Loucy (cell line): ENCODE measurements at regions not wholly inside any gene's neighbourhood (a gene's known extent, or its start where the extent isn't known, plus 50 kb on each side); places are given as distances from the start of the nearest gene placed in this dataset.

Experiments
- H2AFZ ChIP-seq: fragments of 200-600 bp; sonication (generic); 2 replicates; pipeline ENCODE4 v1.6.0; 2016; ENCODE audit warnings: antibody characterized with exemption, mild to moderate bottlenecking, low read length, moderate library complexity
- H3F3A ChIP-seq: fragments of 200-600 bp; 2 replicates; pipeline ENCODE4 v1.6.0; 2016; ENCODE audit warnings: antibody characterized with exemption, low read depth, mild to moderate bottlenecking
- H3K27me3 ChIP-seq: fragments of 200-600 bp; sonication (generic); 2 replicates; pipeline ENCODE4 v1.6.1; 2014; ENCODE audit warnings: low read length, mild to moderate bottlenecking; ENCODE audit not compliant: insufficient read depth, poor library complexity, severe bottlenecking
- H3K36me3 ChIP-seq: fragments of 200-600 bp; sonication (generic); 2 replicates; pipeline ENCODE4 v1.6.1; 2016; ENCODE audit warnings: low read length; ENCODE audit not compliant: insufficient read depth
- H3K4me1 ChIP-seq: fragments of 200-600 bp; sonication (generic); 2 replicates; pipeline ENCODE4 v1.5.1; 2014; ENCODE audit warnings: low read length, mild to moderate bottlenecking; ENCODE audit not compliant: insufficient read depth, poor library complexity, severe bottlenecking
- H3K4me2 ChIP-seq: fragments of 200-600 bp; sonication (generic); 2 replicates; pipeline ENCODE4 v1.6.0; 2014; ENCODE audit warnings: antibody characterized with exemption, low read length, low read depth, mild to moderate bottlenecking; ENCODE audit not compliant: poor library complexity, severe bottlenecking
- H3K4me3 ChIP-seq: fragments of 200-600 bp; sonication (generic); 2 replicates; pipeline ENCODE4 v1.5.1; 2014; ENCODE audit warnings: low read length, mild to moderate bottlenecking, mixed read lengths; ENCODE audit not compliant: poor library complexity, severe bottlenecking
- H3K79me2 ChIP-seq: fragments of 200-600 bp; sonication (generic); 2 replicates; pipeline ENCODE4 v1.6.1; 2014; ENCODE audit warnings: low read length; ENCODE audit not compliant: insufficient read depth
- H3K9ac ChIP-seq: fragments of 200-600 bp; sonication (generic); 2 replicates; pipeline ENCODE4 v1.6.0; 2014; ENCODE audit warnings: mild to moderate bottlenecking, low read depth, low read length, moderate library complexity; ENCODE audit not compliant: poor library complexity, severe bottlenecking
- H3K9me2 ChIP-seq: fragments of 200-600 bp; sonication (generic); replicated peaks from 2 replicates; pipeline ENCODE4 v1.6.1; 2016; ENCODE audit warnings: low read depth, low read length, mixed read lengths
- H3K9me3 ChIP-seq: fragments of 200-600 bp; sonication (generic); 2 replicates; pipeline ENCODE4 v1.6.1; 2014; ENCODE audit warnings: mild to moderate bottlenecking, antibody characterized with exemption, low read length, low read depth; ENCODE audit not compliant: insufficient read depth
- H4K20me1 ChIP-seq: fragments of 200-600 bp; sonication (generic); 2 replicates; pipeline ENCODE4 v1.6.0; 2014; ENCODE audit warnings: antibody characterized with exemption, low read length, mild to moderate bottlenecking; ENCODE audit not compliant: insufficient read depth, poor library complexity, severe bottlenecking
- CTCF ChIP-seq: fragments of 200-600 bp; sonication (generic); conservative IDR thresholded peaks from 2 replicates; pipeline ENCODE4 v1.5.1; 2014; ENCODE audit warnings: mild to moderate bottlenecking, antibody characterized with exemption, low read length
- EZH2phosphoT487 ChIP-seq: fragments of 200-600 bp; IDR thresholded peaks from 2 replicates; pipeline ENCODE4 v1.6.1; 2018; ENCODE audit warnings: antibody characterized with exemption, mild to moderate bottlenecking, moderate library complexity, borderline replicate concordance

- H3K79me2 ChIP-seq, result no peaks in the 10 kb centered on the region
- H3K27me3 ChIP-seq, result no peaks in the 10 kb centered on the region
- no peaks in the 10 kb centered on the region for H3F3A ChIP-seq
- no peak overlapping the region for H3K4me2 ChIP-seq
- H3K36me3 ChIP-seq, result no peaks in the 10 kb centered on the region
- H2AFZ ChIP-seq, result no peak overlapping the region
- TF ChIP-seq CTCF (no peak), EZH2phosphoT487 (no peak)
- H3K9ac ChIP-seq, result no peak overlapping the region
- no peaks in the 10 kb centered on the region for H3K9me2 ChIP-seq
- no peaks in the 10 kb centered on the region for H3K9me3 ChIP-seq
- no peaks in the 10 kb centered on the region for H4K20me1 ChIP-seq
- no peaks in the 10 kb centered on the region for H3K4me1 ChIP-seq
- H3K4me3 ChIP-seq, result no peak overlapping the region
These were observed 124.8 kb upstream of the KLF12 start for GRCh38 chr13:74258961-74259360.

- no peak overlapping the region for H3K9ac ChIP-seq
- TF ChIP-seq EZH2phosphoT487 (no peak), CTCF (no peak)
- no peaks in the 10 kb centered on the region for H4K20me1 ChIP-seq
- H3K9me2 ChIP-seq, result no peaks in the 10 kb centered on the region
- no peaks in the 10 kb centered on the region for H3F3A ChIP-seq
- H3K27me3 ChIP-seq, result no peaks in the 10 kb centered on the region
- no peak overlapping the region for H2AFZ ChIP-seq
- H3K79me2 ChIP-seq, result no peaks in the 10 kb centered on the region
- no peak overlapping the region for H3K4me2 ChIP-seq
- H3K9me3 ChIP-seq, result no peaks in the 10 kb centered on the region
- H3K4me1 ChIP-seq, result peaks cover 3% of the 10 kb centered on the region
- H3K36me3 ChIP-seq, result no peaks in the 10 kb centered on the region
- no peak overlapping the region for H3K4me3 ChIP-seq
These were observed 122.8 kb upstream of the KLF12 start for GRCh38 chr13:74256969-74257368.

GRCh38 chr13:74253161-74253560, 119.0 kb upstream of the KLF12 start:
- no peaks in the 10 kb centered on the region for H3K27me3 ChIP-seq
- no peaks in the 10 kb centered on the region for H4K20me1 ChIP-seq
- no peak overlapping the region for H3K4me3 ChIP-seq
- H3K36me3 ChIP-seq, result no peaks in the 10 kb centered on the region
- no peak for TF ChIP-seq EZH2phosphoT487
- TF ChIP-seq CTCF, result no peak
- H3K9me2 ChIP-seq, result no peaks in the 10 kb centered on the region
- peaks cover 3% of the 10 kb centered on the region for H3K4me1 ChIP-seq
- H2AFZ ChIP-seq, result no peak overlapping the region
- H3K79me2 ChIP-seq, result no peaks in the 10 kb centered on the region
- no peaks in the 10 kb centered on the region for H3K9me3 ChIP-seq
- H3K9ac ChIP-seq, result no peak overlapping the region
- no peaks in the 10 kb centered on the region for H3F3A ChIP-seq
- H3K4me2 ChIP-seq, result no peak overlapping the region
